ENCODE measurements at regions not wholly inside any gene's neighbourhood (a gene's known extent, or its start where the extent isn't known, plus 50 kb on each side); places are given as distances from the start of the nearest gene placed in this dataset.

GRCh38 chr10:118239236-118239630 is 102.9 kb downstream of the FAM204A start:
- Histone ChIP-seq H3K27ac (ENCODE audit: low read depth, low read length) (no peak overlapping the region), H4K20me1 (ENCODE audit: low read depth, low read length) (no peaks in the 10 kb centered on the region), H3K79me2 (ENCODE audit: insufficient read depth, low read length) (no peaks in the 10 kb centered on the region), H3K4me2 (ENCODE audit: low read depth, low read length, poor library complexity, severe bottlenecking) (no peak overlapping the region), H3K9me2 (replicated peaks; ENCODE audit: insufficient read depth, low read length) (no peaks in the 10 kb centered on the region), H2AFZ (ENCODE audit: low read depth, low read length, severe bottlenecking) (no peak overlapping the region), H3K9me3 (ENCODE audit: insufficient read depth, low read length) (no peaks in the 10 kb centered on the region), H3K36me3 (ENCODE audit: low read length) (no peaks in the 10 kb centered on the region), H3K27me3 (ENCODE audit: low read length) (no peaks in the 10 kb centered on the region), H3F3A (ENCODE audit: insufficient read depth) (no peaks in the 10 kb centered on the region), H3K4me3 (ENCODE audit: insufficient read depth, low read length, poor library complexity, severe bottlenecking) (no peak overlapping the region), H3K9ac (ENCODE audit: low read length) (no peak overlapping the region)
- TF ChIP-seq CTCF (IDR thresholded peaks at IDR 0.05; ENCODE audit: insufficient read depth, low read length, poor library complexity, severe bottlenecking) (no peak), EZH2phosphoT487 (conservative IDR thresholded peaks at IDR 0.05; ENCODE audit: low read length) (no peak)

- no peak overlapping the region for H3K9ac ChIP-seq (ENCODE audit: low read length)
- no peaks in the 10 kb centered on the region for H3K9me2 ChIP-seq (replicated peaks; ENCODE audit: insufficient read depth, low read length)
- no peaks in the 10 kb centered on the region for H3F3A ChIP-seq (ENCODE audit: insufficient read depth)
- no peak overlapping the region for H3K27ac ChIP-seq (ENCODE audit: low read depth, low read length)
- H3K27me3 ChIP-seq (ENCODE audit: low read length) = no peaks in the 10 kb centered on the region
- H2AFZ ChIP-seq (ENCODE audit: low read depth, low read length, severe bottlenecking) = no peak overlapping the region
- no peaks in the 10 kb centered on the region for H3K9me3 ChIP-seq (ENCODE audit: insufficient read depth, low read length)
- no peaks in the 10 kb centered on the region for H3K36me3 ChIP-seq (ENCODE audit: low read length)
- TF ChIP-seq CTCF (IDR thresholded peaks at IDR 0.05; ENCODE audit: insufficient read depth, low read length, poor library complexity, severe bottlenecking) = no peak
- no peaks in the 10 kb centered on the region for H3K79me2 ChIP-seq (ENCODE audit: insufficient read depth, low read length)
- no peak overlapping the region for H3K4me3 ChIP-seq (ENCODE audit: insufficient read depth, low read length, poor library complexity, severe bottlenecking)
- H3K4me2 ChIP-seq (ENCODE audit: low read depth, low read length, poor library complexity, severe bottlenecking) = no peak overlapping the region
- H4K20me1 ChIP-seq (ENCODE audit: low read depth, low read length) = no peaks in the 10 kb centered on the region
These were observed 103.4 kb downstream of the FAM204A start for GRCh38 chr10:118238573-118239235.

GRCh38 chr10:118237930-118238329 is 104.2 kb downstream of the FAM204A start:
- TF ChIP-seq CTCF (IDR thresholded peaks at IDR 0.05; ENCODE audit: insufficient read depth, low read length, poor library complexity, severe bottlenecking) (no peak), EZH2phosphoT487 (conservative IDR thresholded peaks at IDR 0.05; ENCODE audit: low read length) (no peak)
- Histone ChIP-seq H3K9me2 (replicated peaks; ENCODE audit: insufficient read depth, low read length) (no peaks in the 10 kb centered on the region), H3K9me3 (ENCODE audit: insufficient read depth, low read length) (no peaks in the 10 kb centered on the region), H3K27me3 (ENCODE audit: low read length) (no peaks in the 10 kb centered on the region), H3K79me2 (ENCODE audit: insufficient read depth, low read length) (no peaks in the 10 kb centered on the region), H3K4me2 (ENCODE audit: low read depth, low read length, poor library complexity, severe bottlenecking) (no peak overlapping the region), H3K4me3 (ENCODE audit: insufficient read depth, low read length, poor library complexity, severe bottlenecking) (no peak overlapping the region), H3K27ac (ENCODE audit: low read depth, low read length) (no peak overlapping the region), H2AFZ (ENCODE audit: low read depth, low read length, severe bottlenecking) (no peak overlapping the region), H3K9ac (ENCODE audit: low read length) (no peak overlapping the region), H3F3A (ENCODE audit: insufficient read depth) (no peaks in the 10 kb centered on the region), H4K20me1 (ENCODE audit: low read depth, low read length) (no peaks in the 10 kb centered on the region), H3K36me3 (ENCODE audit: low read length) (no peaks in the 10 kb centered on the region)
